ENCODE measurements at regions not wholly inside any gene's neighbourhood (a gene's known extent, or its start where the extent isn't known, plus 50 kb on each side); places are given as distances from the start of the nearest gene placed in this dataset.

- no peak overlapping the region for H3K4me3 ChIP-seq (replicated peaks in 1 of 3; ENCODE audit: low read depth in 2 of 3, low read length in 3 of 3)
- H3K9me3 ChIP-seq (replicated peaks in 1 of 2; ENCODE audit: control insufficient read depth in 1 of 2, insufficient read depth in 1 of 2, low read length in 2 of 2) = no peaks in the 10 kb centered on the region
- intact Hi-C loops (cut with micrococcal nuclease) = no loop called here
- peaks cover 2 to 3% of the 10 kb centered on the region in 2 donors for H3K27me3 ChIP-seq (ENCODE audit: control insufficient read depth in 2 of 2, insufficient read depth in 2 of 2, low read length in 2 of 2)
- no peak for DNase-seq
- Mint-ChIP-seq H3K4me1 (no peaks in the 10 kb centered on the region), H3K4me3 (no peak overlapping the region), H3K27me3 (ENCODE audit: low read depth in 3 of 3) (peaks cover 6 to 16% (median 12%) of the 10 kb centered on the region in 3 donors), H3K9me3 (peaks cover 0 to 1% (median 0%) of the 10 kb centered on the region in 7 donors), H3K36me3 (no peaks in the 10 kb centered on the region), H3K27ac (no peak overlapping the region)
- no peak overlapping the region for H3K9ac ChIP-seq (ENCODE audit: insufficient read depth, low read length, poor library complexity, severe bottlenecking)
- no peaks in the 10 kb centered on the region for H3K79me2 ChIP-seq (ENCODE audit: insufficient read depth, low read length)
- H3K27ac ChIP-seq (ENCODE audit: low read depth in 1 of 2, low read length in 2 of 2) = no peak overlapping the region
- H3K36me3 ChIP-seq (replicated peaks in 1 of 2; ENCODE audit: control insufficient read depth in 1 of 2, insufficient read depth in 2 of 2, low read length in 2 of 2) = no peaks in the 10 kb centered on the region
- TF ChIP-seq CTCF (IDR thresholded peaks at IDR 0.05) = no peak
- H2AFZ ChIP-seq (ENCODE audit: insufficient read depth, low read depth, low read length, poor library complexity, severe bottlenecking) = no peak overlapping the region
- 93% methylated on average over 4 of the region's 7 CpGs for WGBS (ENCODE audit: insufficient coverage)
- no peaks in the 10 kb centered on the region for H4K20me1 ChIP-seq (ENCODE audit: insufficient read depth, low read length)
- H3K4me2 ChIP-seq (replicated peaks; ENCODE audit: extremely low read depth, low read length, poor library complexity, severe bottlenecking) = no peak overlapping the region
- H3K4me1 ChIP-seq (ENCODE audit: control insufficient read depth in 1 of 2, insufficient read depth in 2 of 2, low read length in 2 of 2) = no peaks in the 10 kb centered on the region
Measured at GRCh38 chr9:90521811-90522570, 120.6 kb downstream of the DIRAS2 start.

- H3K4me1 ChIP-seq (ENCODE audit: control insufficient read depth in 1 of 2, insufficient read depth in 2 of 2, low read length in 2 of 2) = no peaks in the 10 kb centered on the region
- no peak overlapping the region for H3K9ac ChIP-seq (ENCODE audit: insufficient read depth, low read length, poor library complexity, severe bottlenecking)
- 33% methylated on average over 1 of the region's 1 CpG for WGBS (ENCODE audit: insufficient coverage)
- H3K4me3 ChIP-seq (replicated peaks in 1 of 3; ENCODE audit: low read depth in 2 of 3, low read length in 3 of 3) = no peak overlapping the region
- no peak overlapping the region for H3K4me2 ChIP-seq (replicated peaks; ENCODE audit: extremely low read depth, low read length, poor library complexity, severe bottlenecking)
- H3K36me3 ChIP-seq (replicated peaks in 1 of 2; ENCODE audit: control insufficient read depth in 1 of 2, insufficient read depth in 2 of 2, low read length in 2 of 2) = no peaks in the 10 kb centered on the region
- H3K27ac ChIP-seq (ENCODE audit: low read depth in 1 of 2, low read length in 2 of 2) = no peak overlapping the region
- peaks cover 2 to 3% of the 10 kb centered on the region in 2 donors for H3K27me3 ChIP-seq (ENCODE audit: control insufficient read depth in 2 of 2, insufficient read depth in 2 of 2, low read length in 2 of 2)
- TF ChIP-seq CTCF (IDR thresholded peaks at IDR 0.05) = no peak
- H3K27me3 Mint-ChIP-seq (ENCODE audit: low read depth in 3 of 3) = peaks cover 2 to 16% (median 15%) of the 10 kb centered on the region in 3 donors
- H3K27ac Mint-ChIP-seq = no peak overlapping the region
- peaks cover 0 to 5% (median 0%) of the 10 kb centered on the region in 7 donors for H3K9me3 Mint-ChIP-seq
- no peak for DNase-seq
- H3K79me2 ChIP-seq (ENCODE audit: insufficient read depth, low read length) = no peaks in the 10 kb centered on the region
- H4K20me1 ChIP-seq (ENCODE audit: insufficient read depth, low read length) = no peaks in the 10 kb centered on the region
- no peaks in the 10 kb centered on the region for H3K4me1 Mint-ChIP-seq
- intact Hi-C loops (cut with micrococcal nuclease) = no loop called here
- no peaks in the 10 kb centered on the region for H3K9me3 ChIP-seq (replicated peaks in 1 of 2; ENCODE audit: control insufficient read depth in 1 of 2, insufficient read depth in 1 of 2, low read length in 2 of 2)
- H3K4me3 Mint-ChIP-seq = no peak overlapping the region
- no peak overlapping the region for H2AFZ ChIP-seq (ENCODE audit: insufficient read depth, low read depth, low read length, poor library complexity, severe bottlenecking)
- H3K36me3 Mint-ChIP-seq = no peaks in the 10 kb centered on the region
Measured at GRCh38 chr9:90523958-90524357, 118.7 kb downstream of the DIRAS2 start.
